HepG2 (cell line): ENCODE measurements at regions not wholly inside any gene's neighbourhood (a gene's known extent, or its start where the extent isn't known, plus 50 kb on each side); places are given as distances from the start of the nearest gene placed in this dataset.

Experiments
- ATAC-seq: fragments of 200-7000 bp; cut with Tn5 transposase; 3 replicates; pipeline ENCODE4 v1.9.1; 2020; ENCODE audit warnings: mild to moderate bottlenecking, moderate library complexity
- BruUV-seq: library from RNA; stranded (reverse); fragments of 400-500 nt; replicated peaks from 2 replicates; lab custom pipeline; 2021; lab: Mats Ljungman, UMichigan
- CTCF ChIA-PET: fragments of 300-600 bp; formaldehyde crosslinking; extraction: SDS; loops from one replicate; lab custom pipeline; 2021; ENCODE audit warnings: low total read pairs, inconsistent platforms, low intra/inter-chr PET ratio; lab: Yijun Ruan, JAX
- POLR2A ChIA-PET: fragments of 350-600 bp; sonication (Branson Sonifier 250); formaldehyde crosslinking; loops from one replicate; lab custom pipeline; 2020; ENCODE audit warnings: antibody characterized with exemption, inconsistent platforms; lab: Yijun Ruan, JAX
- DNase-seq: peaks from one replicate; pipeline ENCODE4 v3.0.0-alpha.2; 2015; ENCODE audit warnings: low spot score
- FAIRE-seq: peaks from 3 replicates; lab custom pipeline; 2011; peaks lifted over from hg19 to GRCh38; lab: Jason Lieb, UNC
- H2AFZ ChIP-seq: one replicate; pipeline ENCODE4 v1.6.1; 2011; ENCODE audit warnings: low read length, inconsistent platforms
- H3K27ac ChIP-seq: fragments of 300-600 bp; 3 replicates; pipeline ENCODE4 v1.8.0; 2011; ENCODE audit warnings: mixed run types, mild to moderate bottlenecking, mixed read lengths, low read length, inconsistent platforms; ENCODE audit not compliant: insufficient read depth; ENCODE audit errors: extremely low read length
- H3K27me3 ChIP-seq, 2 experiments: fragments of 200-600 bp in 1 of 2; 2 replicates in 1 of 2; 3 replicates in 1 of 2; pipeline versions ENCODE4 v1.6.0 to v1.8.0; 2011; ENCODE audit warnings: low read length in 2 of 2, mild to moderate bottlenecking in 2 of 2, moderate library complexity in 2 of 2, inconsistent platforms in 1 of 2; ENCODE audit not compliant: insufficient read depth in 2 of 2, control insufficient read depth in 1 of 2
- H3K36me3 ChIP-seq, 2 experiments: fragments of 200-600 bp in 1 of 2; replicated peaks in 1 of 2; 2 replicates in 1 of 2; 3 replicates in 1 of 2; pipeline versions ENCODE4 v1.5.1 to v1.8.0; 2011; ENCODE audit warnings: low read length in 2 of 2, inconsistent platforms in 1 of 2; ENCODE audit not compliant: insufficient read depth in 2 of 2, control insufficient read depth in 1 of 2
- H3K4me1 ChIP-seq: 2 replicates; pipeline ENCODE4 v1.5.1; 2012; ENCODE audit warnings: low read length, inconsistent platforms; ENCODE audit not compliant: insufficient read depth
- H3K4me2 ChIP-seq: 2 replicates; pipeline ENCODE4 v1.6.0; 2011; ENCODE audit warnings: low read depth, low read length, inconsistent platforms
- H3K4me3 ChIP-seq, 3 experiments: fragments of 200-600 bp in 1 of 3; sonication (generic), shearing (Covaris generic) in 1 of 3; replicated peaks in 1 of 3; 2 replicates each; pipeline ENCODE4 v1.5.1; 2011 to 2016; ENCODE audit warnings: low read length in 3 of 3, inconsistent platforms in 2 of 3, low read depth in 2 of 3, mild to moderate bottlenecking in 2 of 3, control low read depth in 1 of 3, mixed read lengths in 1 of 3; ENCODE audit not compliant: insufficient read depth in 1 of 3
- H3K79me2 ChIP-seq: one replicate; pipeline ENCODE4 v1.6.1; 2011; ENCODE audit warnings: low read length, inconsistent platforms; ENCODE audit not compliant: insufficient read depth
- H3K9ac ChIP-seq: 2 replicates; pipeline ENCODE4 v1.6.0; 2011; ENCODE audit warnings: mild to moderate bottlenecking, low read depth, low read length, inconsistent platforms; ENCODE audit not compliant: insufficient read depth
- H3K9me3 ChIP-seq: 2 replicates; pipeline ENCODE4 v1.5.1; 2012; ENCODE audit warnings: mild to moderate bottlenecking, low read length
- H4K20me1 ChIP-seq: 2 replicates; pipeline ENCODE4 v1.6.0; 2011; ENCODE audit warnings: inconsistent platforms, mild to moderate bottlenecking, low read length, moderate library complexity; ENCODE audit not compliant: insufficient read depth
- CBFB ChIP-seq: sonication (generic); formaldehyde crosslinking; IDR thresholded peaks from 2 replicates; pipeline ENCODE4 v1.4.0; 2020; ENCODE audit warnings: missing genetic modification reagents
- FOXJ3 ChIP-seq: sonication (generic); formaldehyde crosslinking; IDR thresholded peaks from 2 replicates; pipeline ENCODE4 v1.4.0; 2020; ENCODE audit warnings: missing genetic modification reagents, mild to moderate bottlenecking, borderline replicate concordance
- FOXK2 ChIP-seq: fragments of 450-650 bp; IDR thresholded peaks from 2 replicates; pipeline ENCODE4 v1.6.1; 2016
- HOXA5 ChIP-seq: sonication (generic); formaldehyde crosslinking; IDR thresholded peaks from 2 replicates; pipeline ENCODE4 v1.4.0; 2020; ENCODE audit warnings: missing genetic modification reagents
- KLF6 ChIP-seq: IDR thresholded peaks from 2 replicates; pipeline ENCODE4 v1.8.0; 2016; ENCODE audit warnings: missing biosample characterization, missing genetic modification reagents
- NFIC ChIP-seq: IDR thresholded peaks from 2 replicates; pipeline ENCODE4 v1.6.1; 2012; ENCODE audit warnings: mild to moderate bottlenecking, low read length, inconsistent platforms
- NFKBIZ ChIP-seq: IDR thresholded peaks from 2 replicates; pipeline ENCODE4 v1.6.1; 2018; ENCODE audit warnings: missing genetic modification reagents, missing compliant biosample characterization
- RAD21 ChIP-seq: fragments of 450-650 bp; formaldehyde crosslinking; IDR thresholded peaks from 2 replicates; pipeline ENCODE4 v1.5.0; 2020; ENCODE audit warnings: mild to moderate bottlenecking
- ZZZ3 ChIP-seq: sonication (generic); formaldehyde crosslinking; IDR thresholded peaks from 2 replicates; pipeline ENCODE4 v1.4.0; 2020; ENCODE audit warnings: missing genetic modification reagents, mild to moderate bottlenecking, borderline replicate concordance
- in situ Hi-C: cut with HindIII; loops from 2 replicates; pipeline ENCODE4 v1.10.0; 2017; ENCODE audit warnings: low pct_unique_long_range_greater_than_20kb; ENCODE audit not compliant: extremely low pct_ligation_motif_present
- intact Hi-C: fragments of 100-400 bp; cut with micrococcal nuclease; formaldehyde crosslinking; loops from one replicate; pipeline ENCODE4 v1.10.0; 2022; ENCODE audit not compliant: unreplicated experiment
- TF ChIP-seq, protein P1 (sequence below): IDR thresholded peaks from 2 replicates; pipeline ENCODE4 v1.6.1; 2012; ENCODE audit warnings: inconsistent platforms
- TF ChIP-seq, protein P2 (sequence below): sonication (generic); formaldehyde crosslinking; IDR thresholded peaks from 2 replicates; pipeline ENCODE4 v1.9.0; 2021; ENCODE audit warnings: missing genetic modification reagents, mild to moderate bottlenecking, borderline replicate concordance

DNA sequence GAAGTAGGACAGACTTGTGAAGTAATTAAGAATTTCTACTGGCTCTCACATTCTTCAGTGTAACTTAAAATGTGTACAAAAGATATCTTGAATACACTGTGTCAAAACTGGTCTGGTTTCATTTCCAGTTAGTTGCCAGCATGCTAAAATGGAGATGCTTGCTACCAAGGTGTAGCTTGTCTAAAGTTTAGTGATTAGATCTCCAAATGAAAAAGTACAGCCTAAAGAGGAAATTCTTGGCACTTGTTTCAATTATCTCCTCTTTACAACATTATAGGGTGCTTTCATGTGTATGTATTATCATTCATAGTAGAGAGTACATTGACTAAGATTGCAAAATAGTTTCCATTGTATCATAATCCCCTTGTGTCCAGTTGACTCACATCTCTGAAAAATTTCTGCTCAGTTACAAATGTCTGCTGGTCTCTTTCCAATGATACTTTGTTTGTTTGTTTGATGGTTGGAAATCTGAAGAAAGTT is 97.3 kb upstream of the SPRY1 start:
- H3K9me3 ChIP-seq, result no peaks in the 10 kb centered on the region
- H3K36me3 ChIP-seq, result no peaks in the 10 kb centered on the region
- H3K9ac ChIP-seq, result no peak overlapping the region
- H3K4me1 ChIP-seq, result no peaks in the 10 kb centered on the region
- no peaks in the 10 kb centered on the region for H3K79me2 ChIP-seq
- no peak for DNase-seq
- H3K4me3 ChIP-seq, result no peak overlapping the region
- intact Hi-C loops, result no loop called here
- TF ChIP-seq CBFB (CRISPR knock-in tag) (no peak), KLF6 (CRISPR knock-in tag) (no peak), FOXK2 (no peak), NFIC (no peak), FOXJ3 (CRISPR knock-in tag) (no peak), RAD21 (CRISPR knock-in tag) (no peak), HOXA5 (CRISPR knock-in tag) (no peak), NFKBIZ (CRISPR knock-in tag) (no peak), ZZZ3 (CRISPR knock-in tag) (no peak)
- TF ChIP-seq, protein P1, sequence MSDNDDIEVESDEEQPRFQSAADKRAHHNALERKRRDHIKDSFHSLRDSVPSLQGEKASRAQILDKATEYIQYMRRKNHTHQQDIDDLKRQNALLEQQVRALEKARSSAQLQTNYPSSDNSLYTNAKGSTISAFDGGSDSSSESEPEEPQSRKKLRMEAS, result no peak
- TF ChIP-seq, protein P2, sequence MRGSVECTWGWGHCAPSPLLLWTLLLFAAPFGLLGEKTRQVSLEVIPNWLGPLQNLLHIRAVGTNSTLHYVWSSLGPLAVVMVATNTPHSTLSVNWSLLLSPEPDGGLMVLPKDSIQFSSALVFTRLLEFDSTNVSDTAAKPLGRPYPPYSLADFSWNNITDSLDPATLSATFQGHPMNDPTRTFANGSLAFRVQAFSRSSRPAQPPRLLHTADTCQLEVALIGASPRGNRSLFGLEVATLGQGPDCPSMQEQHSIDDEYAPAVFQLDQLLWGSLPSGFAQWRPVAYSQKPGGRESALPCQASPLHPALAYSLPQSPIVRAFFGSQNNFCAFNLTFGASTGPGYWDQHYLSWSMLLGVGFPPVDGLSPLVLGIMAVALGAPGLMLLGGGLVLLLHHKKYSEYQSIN (CRISPR knock-in tag), result no peak
- no peak overlapping the region for H3K4me2 ChIP-seq
- FAIRE-seq, result no peak
- no peaks in the 10 kb centered on the region for H4K20me1 ChIP-seq
- H2AFZ ChIP-seq, result no peak overlapping the region
- ChIA-PET CTCF (no interaction called here), POLR2A (no interaction called here)
- no peak for ATAC-seq
- in situ Hi-C loops, result no loop called here
- BruUV-seq, result no TSS peak
- no peak overlapping the region for H3K27ac ChIP-seq
- no peaks in the 10 kb centered on the region for H3K27me3 ChIP-seq
